Endothelial cell of umbilical vein (primary cell): ENCODE measurements at regions not wholly inside any gene's neighbourhood (a gene's known extent, or its start where the extent isn't known, plus 50 kb on each side); places are given as distances from the start of the nearest gene placed in this dataset.

Source experiments
- BruUV-seq: library from RNA; stranded (reverse); fragments of 400-500 nt; replicated peaks from 2 replicates; lab custom pipeline; 2021; lab: Mats Ljungman, UMichigan
- CTCF ChIA-PET: fragments of 300-600, 350-600 bp; sonication (Branson Sonifier 250); formaldehyde crosslinking; loops from one replicate; lab custom pipeline; 2021; ENCODE audit warnings: antibody characterized with exemption, inconsistent platforms; lab: Charles Lee
- POLR2A ChIA-PET: fragments of 300-600, 350-600 bp; sonication (Branson Sonifier 250); formaldehyde crosslinking; loops from one replicate; lab custom pipeline; 2021; ENCODE audit warnings: antibody characterized with exemption, inconsistent platforms; lab: Charles Lee
- DNase-seq: peaks from one replicate; pipeline ENCODE4 v3.0.0-alpha.2; 2011; ENCODE audit warnings: low read depth, low spot score
- FAIRE-seq: peaks from 2 replicates; lab custom pipeline; 2011; peaks lifted over from hg19 to GRCh38; lab: Jason Lieb, UNC
- H2AFZ ChIP-seq: 2 replicates; pipeline ENCODE4 v1.6.0; 2012; ENCODE audit warnings: low read depth, low read length, control low read depth, inconsistent platforms
- H3K27ac ChIP-seq: 2 replicates; pipeline ENCODE4 v1.5.1; 2011; ENCODE audit warnings: low read depth, mild to moderate bottlenecking, control low read depth, low read length, moderate library complexity; ENCODE audit not compliant: insufficient read depth
- H3K27me3 ChIP-seq, 2 experiments: 2 replicates each; pipeline versions ENCODE4 v1.6.0 to v1.6.1; 2011; ENCODE audit warnings: low read length in 2 of 2, mixed read lengths in 1 of 2; ENCODE audit not compliant: control insufficient read depth in 2 of 2, insufficient read depth in 2 of 2
- H3K36me3 ChIP-seq, 2 experiments: 2 replicates in 1 of 2; 3 replicates in 1 of 2; pipeline ENCODE4 v1.5.1; 2011; ENCODE audit warnings: low read length in 2 of 2, mild to moderate bottlenecking in 1 of 2, moderate library complexity in 1 of 2; ENCODE audit not compliant: control insufficient read depth in 2 of 2, insufficient read depth in 2 of 2; ENCODE audit errors: extremely low read depth in 1 of 2
- H3K4me1 ChIP-seq: 3 replicates; pipeline ENCODE4 v1.5.1; 2011; ENCODE audit warnings: mild to moderate bottlenecking, low read length; ENCODE audit not compliant: control insufficient read depth, insufficient read depth; ENCODE audit errors: extremely low read depth
- H3K4me2 ChIP-seq: 2 replicates; pipeline ENCODE4 v1.6.1; 2011; ENCODE audit warnings: low read length, control low read depth, mixed read lengths; ENCODE audit not compliant: insufficient read depth
- H3K4me3 ChIP-seq, 3 experiments: fragments of 200-600 bp in 1 of 3; sonication (generic), shearing (Covaris generic) in 1 of 3; replicated peaks in 1 of 3; 2 replicates each; pipeline ENCODE4 v1.5.1; 2011 to 2016; ENCODE audit warnings: control low read depth in 3 of 3, low read length in 3 of 3, mild to moderate bottlenecking in 2 of 3, inconsistent platforms in 1 of 3, low read depth in 1 of 3, moderate library complexity in 1 of 3; ENCODE audit not compliant: insufficient read depth in 1 of 3
- H3K79me2 ChIP-seq: 2 replicates; pipeline ENCODE4 v1.6.0; 2012; ENCODE audit warnings: low read length, inconsistent platforms; ENCODE audit not compliant: control insufficient read depth, insufficient read depth
- H3K9ac ChIP-seq: replicated peaks from 2 replicates; pipeline ENCODE3; 2011; ENCODE audit warnings: low read length, control low read depth; ENCODE audit not compliant: insufficient read depth; ENCODE audit errors: extremely low read depth
- H3K9me1 ChIP-seq: replicated peaks from 3 replicates; pipeline ENCODE4 v1.6.0; 2011; ENCODE audit warnings: mild to moderate bottlenecking, low read length; ENCODE audit not compliant: control insufficient read depth, insufficient read depth; ENCODE audit errors: extremely low read depth
- H3K9me3 ChIP-seq: replicated peaks from 2 replicates; pipeline ENCODE4 v1.5.1; 2012; ENCODE audit warnings: low read length, inconsistent platforms; ENCODE audit not compliant: control insufficient read depth, insufficient read depth
- H4K20me1 ChIP-seq: replicated peaks from 2 replicates; pipeline ENCODE3; 2011; ENCODE audit warnings: mild to moderate bottlenecking, low read length; ENCODE audit not compliant: control insufficient read depth, insufficient read depth; ENCODE audit errors: extremely low read depth
- CTCF ChIP-seq, 2 donors: IDR thresholded peaks; 1 replicate in 1 of 2; 2 replicates in 1 of 2; pipeline ENCODE4 v1.5.1; 2011; ENCODE audit warnings: low read length in 2 of 2, mild to moderate bottlenecking in 2 of 2, moderate library complexity in 2 of 2, control low read depth in 1 of 2, inconsistent platforms in 1 of 2, low read depth in 1 of 2; ENCODE audit not compliant: insufficient read depth in 1 of 2; ENCODE audit errors: extremely low read depth in 1 of 2
- EZH2 ChIP-seq: IDR thresholded peaks from 2 replicates; pipeline ENCODE4 v1.6.1; 2012; ENCODE audit warnings: borderline replicate concordance, low read depth, mild to moderate bottlenecking, moderate library complexity, low read length, inconsistent platforms; ENCODE audit not compliant: severe bottlenecking
- FOS ChIP-seq: IDR thresholded peaks from 2 replicates; pipeline ENCODE4 v1.6.1; 2011; ENCODE audit warnings: mild to moderate bottlenecking, low read length, moderate library complexity, borderline replicate concordance; ENCODE audit not compliant: insufficient read depth
- GATA2 ChIP-seq: IDR thresholded peaks from 2 replicates; pipeline ENCODE4 v1.7.0; 2011; ENCODE audit warnings: low read depth, mild to moderate bottlenecking, moderate library complexity, mixed read lengths, low read length; ENCODE audit not compliant: insufficient read length, insufficient read depth
- JUN ChIP-seq: IDR thresholded peaks from 2 replicates; pipeline ENCODE4 v1.6.1; 2011; ENCODE audit warnings: borderline replicate concordance, low read depth; ENCODE audit not compliant: insufficient read length, insufficient read depth
- MAX ChIP-seq: IDR thresholded peaks from 2 replicates; pipeline ENCODE4 v1.6.1; 2011; ENCODE audit not compliant: insufficient read depth, insufficient read length
- MYC ChIP-seq: IDR thresholded peaks from one replicate; pipeline ENCODE4 v1.6.1; 2011; ENCODE audit warnings: mild to moderate bottlenecking, low read depth, low read length
- POLR2A ChIP-seq: IDR thresholded peaks from 2 replicates; pipeline ENCODE4 v1.6.1; 2012; ENCODE audit warnings: low read depth, mild to moderate bottlenecking, control low read depth, low read length
- POLR2AphosphoS5 ChIP-seq: IDR thresholded peaks from 2 replicates; pipeline ENCODE4 v1.6.1; 2012; ENCODE audit warnings: low read depth, mild to moderate bottlenecking, control low read depth, low read length, moderate library complexity; ENCODE audit not compliant: insufficient read depth
- dilution Hi-C: fragments of 300-500 bp; cut with MboI; formaldehyde crosslinking; loops from one replicate; pipeline ENCODE4 v1.15.0; 2019; ENCODE audit warnings: low sequenced_read_pairs; ENCODE audit not compliant: extremely low pct_ligation_motif_present
- intact Hi-C: fragments of 100-400 bp; cut with micrococcal nuclease; formaldehyde crosslinking; loops from one replicate; pipeline ENCODE4 v1.10.0; 2022

- DNase-seq (no peak), FAIRE-seq (no peak)
- no peaks in the 10 kb centered on the region for H3K36me3 ChIP-seq
- ChIA-PET CTCF (no interaction called here), POLR2A (no interaction called here)
- no peaks in the 10 kb centered on the region for H3K9me3 ChIP-seq
- H3K27ac ChIP-seq = no peak overlapping the region
- H3K27me3 ChIP-seq = no peaks in the 10 kb centered on the region
- H3K4me2 ChIP-seq = no peak overlapping the region
- no peaks in the 10 kb centered on the region for H4K20me1 ChIP-seq
- dilution Hi-C loops (no loop called here), intact Hi-C loops (no loop called here)
- H3K4me1 ChIP-seq = no peaks in the 10 kb centered on the region
- no peak overlapping the region for H2AFZ ChIP-seq
- TF ChIP-seq EZH2 = no peak
- TF ChIP-seq JUN = no peak
- TF ChIP-seq POLR2A = no peak
- TF ChIP-seq GATA2 = no peak
- no peak for TF ChIP-seq FOS
- TF ChIP-seq CTCF (IDR thresholded peaks at IDR 0.05; ENCODE audit: extremely low read depth in 1 of 2, insufficient read depth in 1 of 2, low read depth in 1 of 2, low read length in 2 of 2) = no peak
- no peak for TF ChIP-seq MAX
- TF ChIP-seq MYC = no peak
- no peak for TF ChIP-seq POLR2AphosphoS5
- H3K9me1 ChIP-seq = no peaks in the 10 kb centered on the region
- no TSS peak for BruUV-seq
- no peak overlapping the region for H3K9ac ChIP-seq
- H3K4me3 ChIP-seq = no peak overlapping the region
- H3K79me2 ChIP-seq = no peaks in the 10 kb centered on the region
Observed at GRCh38 chr1:222023025-222023424, 281.1 kb upstream of the DUSP10 start.
